HL-60 (cell line): ENCODE measurements at regions not wholly inside any gene's neighbourhood (a gene's known extent, or its start where the extent isn't known, plus 50 kb on each side); places are given as distances from the start of the nearest gene placed in this dataset.

Experiments used
- CTCF ChIP-seq: IDR thresholded peaks from one replicate; pipeline ENCODE4 v1.5.1; 2011; ENCODE audit warnings: low read length, control low read depth, inconsistent platforms; ENCODE audit not compliant: insufficient read depth
- GABPA ChIP-seq: IDR thresholded peaks from 2 replicates; pipeline ENCODE4 v1.6.1; 2012; ENCODE audit warnings: low read depth
- POLR2AphosphoS5 ChIP-seq: IDR thresholded peaks from 2 replicates; pipeline ENCODE4 v1.6.1; 2012; ENCODE audit warnings: low read depth
- REST ChIP-seq: IDR thresholded peaks from 2 replicates; pipeline ENCODE4 v1.6.1; 2012; ENCODE audit warnings: low read depth; ENCODE audit not compliant: insufficient replicate concordance

GRCh38 chr14:36438883-36439282 is 81.1 kb downstream of the NKX2-1 start:
- no peak for TF ChIP-seq CTCF
- no peak for TF ChIP-seq POLR2AphosphoS5
- no peak for TF ChIP-seq GABPA
- no peak for TF ChIP-seq REST
